Lower leg skin (tissue), 3 donors: ENCODE measurements at regions not wholly inside any gene's neighbourhood (a gene's known extent, or its start where the extent isn't known, plus 50 kb on each side); places are given as distances from the start of the nearest gene placed in this dataset.

Experiments used
- CTCF ChIP-seq, 3 donors: fragments of 450-650 bp; IDR thresholded peaks; one replicate each; pipeline ENCODE4 v1.5.1; 2016; ENCODE audit warnings: antibody characterized with exemption in 3 of 3, mild to moderate bottlenecking in 3 of 3, moderate library complexity in 2 of 3
- POLR2A ChIP-seq, 2 donors: fragments of 450-650 bp; IDR thresholded peaks; one replicate each; pipeline ENCODE4 v1.6.1; 2016 to 2017; ENCODE audit warnings: antibody characterized with exemption in 2 of 2, mild to moderate bottlenecking in 1 of 2, moderate library complexity in 1 of 2

GRCh38 chr5:173765029-173765644 is 123.0 kb upstream of the CPEB4 start:
- TF ChIP-seq CTCF (IDR thresholded peaks at IDR 0.05) (no peak), POLR2A (IDR thresholded peaks at IDR 0.05) (no peak)
